ENCODE measurements at regions not wholly inside any gene's neighbourhood (a gene's known extent, or its start where the extent isn't known, plus 50 kb on each side); places are given as distances from the start of the nearest gene placed in this dataset.
A peak's percentile ranks its signal among the peaks of the same experiment; 100 is the strongest.

DNA sequence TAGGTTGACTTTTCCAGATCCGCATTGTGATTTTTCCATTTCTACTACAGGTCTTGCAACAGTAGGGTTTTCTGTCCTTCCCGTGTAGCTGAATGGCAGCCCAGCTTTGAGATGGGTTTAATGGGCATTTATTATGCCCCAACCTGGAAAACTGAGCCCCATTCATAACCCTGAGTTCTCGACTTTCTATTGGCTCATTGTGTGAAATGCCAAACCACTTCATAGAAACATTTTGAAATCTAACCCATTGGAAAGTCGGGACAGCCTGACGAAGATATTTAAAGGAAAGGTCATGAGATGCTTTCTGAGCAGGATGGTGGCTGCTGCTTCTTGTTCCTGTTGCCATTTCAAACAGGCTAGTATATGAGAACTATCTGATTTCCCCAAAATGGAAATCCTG, 203.5 kb downstream of the ZFP36L2 start:
- no peak for FAIRE-seq
- no peak for DNase-seq (ENCODE audit: low spot score)

DNA sequence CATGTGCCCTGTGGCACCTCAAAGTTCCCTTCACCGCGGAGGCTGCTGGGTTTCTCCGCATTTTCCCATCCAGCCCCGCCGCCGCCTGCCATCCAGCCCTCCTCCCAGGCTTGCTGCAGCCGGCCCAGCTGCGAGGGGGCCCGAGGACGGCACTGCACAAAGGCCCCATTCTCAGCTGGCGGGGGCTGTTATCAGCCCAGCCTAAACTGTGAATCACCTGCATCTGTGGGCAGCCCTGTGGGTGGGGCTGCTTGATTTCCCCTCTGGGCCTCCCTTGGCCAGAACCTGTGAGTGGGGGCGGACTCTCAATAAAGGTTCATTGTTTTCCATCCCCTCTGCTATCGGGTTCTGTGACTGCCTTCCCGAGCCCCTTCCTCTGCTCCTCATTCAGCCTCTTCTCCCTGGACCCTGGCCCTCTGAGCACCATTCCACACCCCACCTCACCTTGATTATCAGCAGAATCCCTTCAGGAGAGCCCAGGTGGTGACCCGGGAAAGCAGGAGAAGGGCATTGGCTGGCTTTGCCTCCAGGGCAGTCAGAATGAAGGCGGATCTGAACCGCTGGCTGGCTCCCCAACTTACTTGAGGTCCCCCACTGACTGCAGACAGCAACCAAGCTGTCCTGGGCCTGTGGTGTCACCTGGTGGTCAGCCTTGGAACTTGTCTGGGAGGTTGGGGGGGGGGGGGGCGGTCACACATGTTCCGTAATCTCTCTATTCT, 204.5 kb downstream of the ZFP36L2 start:
- FAIRE-seq (no peak), DNase-seq (ENCODE audit: low spot score) (peak; percentile 91)

DNA sequence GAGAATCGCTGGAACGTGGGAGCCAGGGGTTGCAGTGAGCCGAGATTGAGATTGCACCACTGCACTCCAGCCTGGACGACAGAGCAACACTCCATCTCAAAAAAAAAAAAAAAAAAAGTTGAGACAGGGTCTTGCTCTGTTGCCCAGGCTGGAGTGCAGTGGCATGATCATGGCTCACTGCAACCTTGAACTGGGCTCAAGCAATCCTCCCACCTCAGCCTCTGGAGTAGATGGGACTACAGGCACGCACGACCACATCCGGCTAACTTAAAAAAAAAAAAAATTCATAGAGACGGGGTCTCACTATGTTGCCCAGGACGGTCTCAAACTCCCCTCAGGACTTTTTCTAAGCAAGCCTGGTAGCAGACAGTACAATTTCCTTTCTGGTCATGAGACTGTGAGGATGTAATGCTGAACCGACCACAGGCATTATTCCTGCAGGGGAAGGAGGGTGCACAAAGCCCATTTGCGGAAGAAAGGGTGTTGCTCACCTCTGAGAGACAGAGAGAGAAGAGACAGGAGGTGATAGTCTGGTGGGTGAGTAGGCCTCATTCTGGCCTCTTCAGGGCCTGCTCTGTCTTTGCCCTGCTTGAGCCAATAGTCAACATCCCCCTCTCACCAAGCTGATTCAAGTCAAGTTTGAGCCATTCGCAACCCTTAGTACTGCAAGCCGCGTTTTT, 205.3 kb downstream of the ZFP36L2 start:
- FAIRE-seq (no peak), DNase-seq (ENCODE audit: low spot score) (peak; percentile 61)

- DNase-seq (ENCODE audit: low spot score) = no peak
- no peak for FAIRE-seq
Measured at GRCh38 chr2:43020296-43020695, 206.1 kb downstream of the ZFP36L2 start.

- FAIRE-seq = no peak
- no peak for DNase-seq (ENCODE audit: low spot score)
Measured at GRCh38 chr2:43019536-43020183, 206.7 kb downstream of the ZFP36L2 start.

- FAIRE-seq (no peak), DNase-seq (ENCODE audit: low spot score) (no peak)
Measured at GRCh38 chr2:43019025-43019367, 207.4 kb downstream of the ZFP36L2 start.

- FAIRE-seq (no peak), DNase-seq (ENCODE audit: low spot score) (no peak)
Measured at GRCh38 chr2:43018179-43019024, 208.0 kb downstream of the ZFP36L2 start.

- FAIRE-seq = no peak
- no peak for DNase-seq (ENCODE audit: low spot score)
Measured at GRCh38 chr2:43013821-43014345, 212.5 kb downstream of the ZFP36L2 start.

GRCh38 chr2:43012966-43013365, 213.4 kb downstream of the ZFP36L2 start:
- DNase-seq (ENCODE audit: low spot score) (no peak), FAIRE-seq (no peak)

GRCh38 chr2:43011158-43011491, 215.3 kb downstream of the ZFP36L2 start:
- DNase-seq (ENCODE audit: low spot score) (no peak), FAIRE-seq (no peak)

GRCh38 chr2:43010438-43011157, 215.8 kb downstream of the ZFP36L2 start:
- DNase-seq (ENCODE audit: low spot score) = no peak
- peak; percentile 23 for FAIRE-seq

DNA sequence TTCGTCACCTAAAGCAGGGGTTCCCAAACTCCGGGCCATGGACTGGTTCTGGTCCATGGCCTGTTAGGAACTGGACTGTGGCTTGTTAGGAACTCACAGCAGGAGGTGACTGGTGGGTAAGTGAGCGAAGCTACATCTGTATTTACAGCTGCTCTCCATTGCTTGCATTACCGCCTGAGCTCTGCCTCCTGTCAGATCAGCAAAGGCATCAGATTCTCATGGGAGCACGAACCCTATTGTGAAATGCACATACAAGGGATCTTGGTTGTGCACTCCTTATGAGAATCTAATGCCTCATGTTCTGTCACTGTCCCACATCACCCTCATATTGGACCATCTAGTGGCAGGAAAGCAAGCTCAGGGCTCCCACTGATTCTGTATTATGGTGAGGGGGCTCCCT, 217.0 kb downstream of the ZFP36L2 start:
- FAIRE-seq (no peak), DNase-seq (ENCODE audit: low spot score) (no peak)

DNA sequence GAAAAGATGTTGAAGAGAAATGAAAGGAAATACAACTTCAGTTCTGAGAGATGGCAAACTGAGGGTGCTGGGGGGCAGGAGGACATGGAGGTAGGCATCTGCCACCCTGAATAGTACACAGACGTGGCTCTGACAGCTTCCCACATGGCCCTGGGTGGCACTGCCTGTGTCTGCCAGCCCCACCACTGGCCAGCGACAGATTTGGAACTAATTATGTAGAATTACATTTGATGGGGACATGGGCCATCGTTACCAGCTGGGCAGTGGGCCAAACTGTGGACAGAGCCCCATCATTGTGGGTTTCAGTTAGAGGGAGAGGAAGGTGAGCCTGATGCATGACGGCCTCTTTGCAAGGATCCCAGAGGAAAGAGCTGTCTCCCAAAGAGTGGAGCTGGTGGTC, 216.0 kb upstream of the HAAO start:
- no peak for FAIRE-seq
- DNase-seq (ENCODE audit: low spot score) = no peak

- FAIRE-seq (no peak), DNase-seq (ENCODE audit: low spot score) (no peak)
Measured at GRCh38 chr2:43007901-43008300, 215.5 kb upstream of the HAAO start.

DNA sequence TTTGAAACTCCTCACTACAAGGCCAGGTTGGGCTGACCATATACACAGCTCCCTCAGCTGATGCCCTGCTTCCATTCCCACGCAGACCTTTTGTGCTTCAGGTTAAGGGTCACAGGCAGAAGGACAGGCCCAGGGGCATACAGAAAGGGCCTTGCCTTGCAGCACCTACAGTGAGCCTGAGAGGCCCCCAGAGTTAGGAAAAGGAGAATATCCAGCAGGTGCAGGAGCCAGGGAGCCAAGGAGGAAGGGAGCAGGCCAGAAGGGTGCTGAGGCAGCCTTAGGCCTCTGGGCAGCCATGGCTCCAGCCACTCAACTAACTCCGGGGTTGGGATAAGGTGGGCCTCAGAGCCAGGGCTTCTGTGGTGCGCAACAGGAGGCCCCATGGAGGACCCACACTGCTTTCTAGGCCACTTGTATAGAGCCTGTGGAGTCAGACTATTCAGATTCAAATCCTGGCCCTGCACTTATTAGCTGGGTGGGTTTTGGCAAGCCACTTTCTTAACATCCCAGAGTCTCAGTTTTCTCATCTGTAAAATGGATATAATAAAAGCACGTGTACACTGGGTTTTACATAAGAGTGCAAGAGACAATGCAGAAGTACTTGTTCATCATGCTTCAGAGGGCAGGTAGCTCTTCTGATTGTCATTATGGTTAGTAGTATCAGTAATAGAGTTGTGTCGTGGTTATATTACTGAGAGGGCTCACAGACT, 214.6 kb upstream of the HAAO start:
- DNase-seq (ENCODE audit: low spot score) (no peak), FAIRE-seq (no peak)

DNA sequence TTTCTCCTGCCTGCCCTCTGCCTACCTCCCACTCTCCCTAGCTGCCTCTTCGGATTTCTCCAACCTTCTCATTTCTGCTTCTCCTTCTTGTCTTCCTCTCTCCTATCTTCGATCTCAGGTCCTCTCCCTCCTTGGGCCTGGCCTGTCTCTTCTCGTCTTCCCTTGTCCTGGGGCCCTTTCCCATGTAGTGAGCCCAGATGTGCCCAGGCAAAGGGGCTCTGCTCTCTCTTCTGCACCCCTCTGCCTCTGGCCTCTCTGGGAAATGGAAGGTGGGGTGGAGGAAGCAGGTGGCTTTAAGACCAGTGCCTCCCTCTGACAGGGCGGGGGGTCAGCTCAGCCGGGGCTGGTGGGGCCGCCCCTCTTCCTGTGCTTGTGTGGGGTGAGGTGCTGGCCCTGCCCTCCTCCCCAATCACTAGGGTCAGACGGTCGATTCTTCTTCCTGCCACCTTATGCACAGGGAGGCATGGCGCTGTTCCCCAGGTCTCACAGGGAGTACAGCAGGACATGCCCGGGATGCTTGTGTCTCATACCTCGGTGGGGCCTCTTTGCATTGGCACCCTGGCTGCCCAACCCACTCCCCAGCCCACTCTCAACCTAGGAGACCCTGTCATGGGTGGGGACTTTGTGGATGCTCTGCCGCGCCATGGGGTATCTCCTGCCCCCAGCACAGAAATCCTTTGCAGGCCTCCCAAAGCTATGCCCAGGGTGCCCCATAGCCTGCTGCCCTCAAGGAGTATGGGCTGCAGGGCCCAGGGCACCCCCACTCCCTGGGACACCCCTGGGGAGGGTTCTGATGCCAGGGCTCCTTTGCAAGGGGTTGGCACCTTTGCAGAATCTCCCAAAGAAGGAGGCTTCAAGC, 213.8 kb upstream of the HAAO start:
- no peak for FAIRE-seq
- DNase-seq (ENCODE audit: low spot score) = no peak

DNA sequence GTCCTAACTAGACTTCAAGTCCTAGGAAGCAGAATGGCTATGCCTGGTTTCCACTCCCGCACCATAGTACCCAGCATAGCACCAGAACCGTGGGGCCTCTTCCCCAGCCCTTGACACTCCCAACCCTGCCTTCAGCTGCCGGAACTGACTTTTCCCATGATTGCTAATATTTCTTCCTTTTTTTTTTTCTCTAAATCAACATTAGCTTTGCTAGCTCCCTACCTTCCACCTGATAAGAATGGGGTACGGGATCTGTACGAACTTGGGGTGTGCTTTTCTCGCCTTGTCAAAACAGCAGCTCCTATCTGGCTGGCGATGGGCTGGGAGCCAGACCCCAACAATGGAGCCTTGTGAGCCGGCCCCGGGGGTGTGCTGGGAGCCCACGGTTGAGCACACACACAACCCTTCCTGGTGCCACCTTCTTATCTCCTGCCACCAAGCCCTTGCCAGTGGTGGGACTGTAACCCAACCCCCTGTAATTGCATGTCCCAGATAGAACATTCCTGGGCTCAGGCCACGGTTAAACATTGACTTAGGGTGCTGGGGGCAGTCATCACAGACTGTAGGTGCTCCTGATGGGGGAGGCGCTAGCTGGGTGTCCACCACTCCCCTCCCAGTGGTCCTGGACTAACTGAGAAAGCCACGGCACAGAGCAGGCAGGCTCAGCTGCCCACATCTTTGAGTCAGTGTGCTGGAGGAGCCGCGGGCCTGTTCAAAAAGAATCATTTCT, 213.0 kb upstream of the HAAO start:
- DNase-seq (ENCODE audit: low spot score) (no peak), FAIRE-seq (no peak)

- DNase-seq (ENCODE audit: low spot score) (no peak), FAIRE-seq (no peak)
Measured at GRCh38 chr2:43004879-43005244, 212.5 kb upstream of the HAAO start.

Measured in urothelium cell line (cell line).